ENCODE measurements at regions not wholly inside any gene's neighbourhood (a gene's known extent, or its start where the extent isn't known, plus 50 kb on each side); places are given as distances from the start of the nearest gene placed in this dataset.

- Histone ChIP-seq H2AK5ac (ENCODE audit: insufficient read length, low read length) (no peak overlapping the region), H3K23me2 (ENCODE audit: insufficient read length, low read depth, low read length, poor library complexity, severe bottlenecking) (no peaks in the 10 kb centered on the region), H4K91ac (ENCODE audit: insufficient read length, low read depth, low read length) (no peak overlapping the region), H3T11ph (ENCODE audit: low read length) (no peak overlapping the region), H3K56ac (ENCODE audit: insufficient read length, low read depth, low read length) (no peak overlapping the region), H3K79me1 (ENCODE audit: insufficient read depth, low read depth, low read length, poor library complexity, severe bottlenecking) (no peaks in the 10 kb centered on the region), H3K14ac (ENCODE audit: insufficient read depth, low read length) (no peak overlapping the region), H3K23ac (ENCODE audit: insufficient read length, low read depth, low read length) (no peak overlapping the region), H4K5ac (ENCODE audit: insufficient read length, low read depth, low read length) (no peak overlapping the region), H2BK120ac (ENCODE audit: low read depth, low read length, poor library complexity, severe bottlenecking) (no peak overlapping the region), H4K20me1 (ENCODE audit: control insufficient read depth, insufficient read depth, insufficient read length) (no peaks in the 10 kb centered on the region), H3K27me3 (ENCODE audit: insufficient read depth, low read length) (no peaks in the 10 kb centered on the region), H3K4me1 (ENCODE audit: insufficient read depth, low read length) (no peaks in the 10 kb centered on the region), H3K79me2 (ENCODE audit: insufficient read depth, low read length) (no peaks in the 10 kb centered on the region), H2AFZ (ENCODE audit: low read length) (no peak overlapping the region), H2BK12ac (ENCODE audit: insufficient read length, low read depth, low read length) (no peak overlapping the region), H2BK20ac (ENCODE audit: low read depth, low read length, poor library complexity, severe bottlenecking) (no peak overlapping the region), H3K4ac (ENCODE audit: low read depth, low read length) (no peak overlapping the region), H2BK5ac (ENCODE audit: insufficient read length, low read length) (no peak overlapping the region), H3K18ac (ENCODE audit: insufficient read length, low read depth, low read length) (no peak overlapping the region), H3K9me3 (ENCODE audit: control insufficient read depth, low read depth, low read length) (no peaks in the 10 kb centered on the region), H4K8ac (replicated peaks; ENCODE audit: insufficient read length, low read depth, low read length) (no peak overlapping the region), H3K27ac (ENCODE audit: insufficient read length, low read depth, low read length) (no peak overlapping the region), H3K4me2 (ENCODE audit: insufficient read depth, insufficient read length, low read length) (no peak overlapping the region), H2BK15ac (ENCODE audit: low read depth, low read length) (no peak overlapping the region), H3K9ac (ENCODE audit: extremely low read depth, insufficient read length, low read length) (no peak overlapping the region)
- peaks cover 6 to 10% of the 10 kb centered on the region in 2 experiments; a peak in 3 of 4 replicates for H3K4me1 Mint-ChIP-seq
- H3K9me3 Mint-ChIP-seq: no peaks in the 10 kb centered on the region
- WGBS (ENCODE audit: extremely low coverage, insufficient read length, low lambda C conversion rate): no CpG with 5 or more reads among the region's 1 CpG
- H3K27ac Mint-ChIP-seq: no peak overlapping the region
- H3K27me3 Mint-ChIP-seq (ENCODE audit: low read depth): no peaks in the 10 kb centered on the region
- DNase-seq: no peak
- H3K4me3 Mint-ChIP-seq: no peak overlapping the region
- no peak for TF ChIP-seq CTCF (conservative IDR thresholded peaks at IDR 0.05)
- no peaks in the 10 kb centered on the region for H3K36me3 Mint-ChIP-seq (ENCODE audit: insufficient read depth in 1 of 3, low read depth in 3 of 3)
These were observed 324.2 kb downstream of the GBA3 start for GRCh38 chr4:23016981-23017380.
